ENCODE measurements at regions not wholly inside any gene's neighbourhood (a gene's known extent, or its start where the extent isn't known, plus 50 kb on each side); places are given as distances from the start of the nearest gene placed in this dataset.

DNA sequence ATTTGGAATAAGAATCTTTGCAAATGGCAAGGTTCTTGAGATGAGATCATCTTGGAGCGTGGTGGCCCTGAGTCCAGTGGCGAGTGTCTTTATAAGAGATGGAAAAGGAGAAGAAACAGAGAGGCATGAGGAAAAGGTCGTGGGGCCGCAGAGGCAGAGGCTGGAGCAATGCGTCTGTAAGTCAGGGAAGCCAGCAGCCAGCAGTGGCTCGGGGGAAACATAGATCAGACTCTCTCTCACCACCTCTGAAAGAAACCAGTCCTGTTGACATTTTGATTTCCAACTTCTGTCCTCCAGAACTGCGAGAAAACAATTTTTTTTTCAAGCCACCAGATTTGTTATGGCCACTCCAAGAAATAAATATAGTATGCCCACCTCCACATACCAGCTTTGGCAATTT lies 226.6 kb downstream of the TFAP2C start:
- TF ChIP-seq, protein P1, sequence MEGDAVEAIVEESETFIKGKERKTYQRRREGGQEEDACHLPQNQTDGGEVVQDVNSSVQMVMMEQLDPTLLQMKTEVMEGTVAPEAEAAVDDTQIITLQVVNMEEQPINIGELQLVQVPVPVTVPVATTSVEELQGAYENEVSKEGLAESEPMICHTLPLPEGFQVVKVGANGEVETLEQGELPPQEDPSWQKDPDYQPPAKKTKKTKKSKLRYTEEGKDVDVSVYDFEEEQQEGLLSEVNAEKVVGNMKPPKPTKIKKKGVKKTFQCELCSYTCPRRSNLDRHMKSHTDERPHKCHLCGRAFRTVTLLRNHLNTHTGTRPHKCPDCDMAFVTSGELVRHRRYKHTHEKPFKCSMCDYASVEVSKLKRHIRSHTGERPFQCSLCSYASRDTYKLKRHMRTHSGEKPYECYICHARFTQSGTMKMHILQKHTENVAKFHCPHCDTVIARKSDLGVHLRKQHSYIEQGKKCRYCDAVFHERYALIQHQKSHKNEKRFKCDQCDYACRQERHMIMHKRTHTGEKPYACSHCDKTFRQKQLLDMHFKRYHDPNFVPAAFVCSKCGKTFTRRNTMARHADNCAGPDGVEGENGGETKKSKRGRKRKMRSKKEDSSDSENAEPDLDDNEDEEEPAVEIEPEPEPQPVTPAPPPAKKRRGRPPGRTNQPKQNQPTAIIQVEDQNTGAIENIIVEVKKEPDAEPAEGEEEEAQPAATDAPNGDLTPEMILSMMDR (IDR thresholded peaks at IDR 0.05; ENCODE audit: poor library complexity, severe bottlenecking) = no peak
- TF ChIP-seq EP300 (conservative IDR thresholded peaks at IDR 0.05; ENCODE audit: poor library complexity, severe bottlenecking) (no peak), POLR2AphosphoS5 (IDR thresholded peaks at IDR 0.05) (no peak), EZH2 (IDR thresholded peaks at IDR 0.05; ENCODE audit: borderline replicate concordance, insufficient read depth, low read length, poor library complexity, severe bottlenecking) (no peak)
- TF ChIP-seq, protein P2, sequence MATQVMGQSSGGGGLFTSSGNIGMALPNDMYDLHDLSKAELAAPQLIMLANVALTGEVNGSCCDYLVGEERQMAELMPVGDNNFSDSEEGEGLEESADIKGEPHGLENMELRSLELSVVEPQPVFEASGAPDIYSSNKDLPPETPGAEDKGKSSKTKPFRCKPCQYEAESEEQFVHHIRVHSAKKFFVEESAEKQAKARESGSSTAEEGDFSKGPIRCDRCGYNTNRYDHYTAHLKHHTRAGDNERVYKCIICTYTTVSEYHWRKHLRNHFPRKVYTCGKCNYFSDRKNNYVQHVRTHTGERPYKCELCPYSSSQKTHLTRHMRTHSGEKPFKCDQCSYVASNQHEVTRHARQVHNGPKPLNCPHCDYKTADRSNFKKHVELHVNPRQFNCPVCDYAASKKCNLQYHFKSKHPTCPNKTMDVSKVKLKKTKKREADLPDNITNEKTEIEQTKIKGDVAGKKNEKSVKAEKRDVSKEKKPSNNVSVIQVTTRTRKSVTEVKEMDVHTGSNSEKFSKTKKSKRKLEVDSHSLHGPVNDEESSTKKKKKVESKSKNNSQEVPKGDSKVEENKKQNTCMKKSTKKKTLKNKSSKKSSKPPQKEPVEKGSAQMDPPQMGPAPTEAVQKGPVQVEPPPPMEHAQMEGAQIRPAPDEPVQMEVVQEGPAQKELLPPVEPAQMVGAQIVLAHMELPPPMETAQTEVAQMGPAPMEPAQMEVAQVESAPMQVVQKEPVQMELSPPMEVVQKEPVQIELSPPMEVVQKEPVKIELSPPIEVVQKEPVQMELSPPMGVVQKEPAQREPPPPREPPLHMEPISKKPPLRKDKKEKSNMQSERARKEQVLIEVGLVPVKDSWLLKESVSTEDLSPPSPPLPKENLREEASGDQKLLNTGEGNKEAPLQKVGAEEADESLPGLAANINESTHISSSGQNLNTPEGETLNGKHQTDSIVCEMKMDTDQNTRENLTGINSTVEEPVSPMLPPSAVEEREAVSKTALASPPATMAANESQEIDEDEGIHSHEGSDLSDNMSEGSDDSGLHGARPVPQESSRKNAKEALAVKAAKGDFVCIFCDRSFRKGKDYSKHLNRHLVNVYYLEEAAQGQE (IDR thresholded peaks at IDR 0.05; ENCODE audit: borderline replicate concordance) = no peak
